HK-2 (cell line): ENCODE measurements at regions not wholly inside any gene's neighbourhood (a gene's known extent, or its start where the extent isn't known, plus 50 kb on each side); places are given as distances from the start of the nearest gene placed in this dataset.
"Not testable (repeated sequence)": the region's sequence is repeated elsewhere in the genome, so short reads cannot be mapped to it uniquely, and the experiment has no call there.

ENCODE experiments used
- DNase-seq: peaks from one replicate; pipeline ENCODE4 v3.0.0-alpha.2; 2018; ENCODE audit not compliant: unreplicated experiment

GRCh38 chr2:207363761-207364290, 165.9 kb upstream of the CREB1 start:
- DNase-seq: no peak

DNA sequence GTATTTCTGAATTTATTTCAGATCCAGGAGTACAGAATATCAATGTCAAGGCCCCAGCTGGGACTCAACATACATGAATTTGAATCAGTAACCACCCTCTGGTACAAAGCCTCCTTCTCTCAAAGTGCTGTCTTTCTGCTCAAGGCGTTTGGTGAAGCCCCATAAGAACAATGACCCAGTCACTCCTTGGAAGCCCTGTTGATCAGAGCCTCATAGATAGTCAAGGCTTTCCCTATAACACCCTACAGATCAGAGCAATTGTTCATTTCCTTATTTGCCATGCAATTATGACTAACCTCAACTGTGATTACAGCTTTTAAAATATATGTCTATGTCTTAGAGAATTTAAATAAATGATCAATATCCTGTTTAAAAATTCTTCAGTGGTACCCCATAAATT, 159.1 kb upstream of the CREB1 start:
- no peak for DNase-seq

GRCh38 chr2:207371877-207372276, 157.9 kb upstream of the CREB1 start:
- DNase-seq: no peak

DNA sequence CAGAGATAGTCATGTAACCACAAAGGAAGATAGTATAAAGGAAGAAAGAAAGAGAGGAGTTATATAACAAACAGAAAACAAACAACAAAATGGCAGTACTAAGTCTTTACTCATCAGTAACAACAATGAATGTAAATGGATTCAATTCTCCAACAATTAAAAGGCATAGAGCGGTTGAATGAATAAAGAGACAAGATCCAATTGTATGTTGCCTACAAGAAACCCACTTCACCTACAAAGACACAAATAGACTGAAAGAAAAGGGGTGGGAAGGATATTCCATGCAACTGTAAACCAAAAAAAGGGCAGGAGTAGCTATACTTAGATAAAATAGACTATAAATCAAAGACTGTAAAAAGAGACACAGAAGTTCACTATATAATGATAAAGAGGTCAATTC, 157.3 kb upstream of the CREB1 start:
- no peak for DNase-seq

DNA sequence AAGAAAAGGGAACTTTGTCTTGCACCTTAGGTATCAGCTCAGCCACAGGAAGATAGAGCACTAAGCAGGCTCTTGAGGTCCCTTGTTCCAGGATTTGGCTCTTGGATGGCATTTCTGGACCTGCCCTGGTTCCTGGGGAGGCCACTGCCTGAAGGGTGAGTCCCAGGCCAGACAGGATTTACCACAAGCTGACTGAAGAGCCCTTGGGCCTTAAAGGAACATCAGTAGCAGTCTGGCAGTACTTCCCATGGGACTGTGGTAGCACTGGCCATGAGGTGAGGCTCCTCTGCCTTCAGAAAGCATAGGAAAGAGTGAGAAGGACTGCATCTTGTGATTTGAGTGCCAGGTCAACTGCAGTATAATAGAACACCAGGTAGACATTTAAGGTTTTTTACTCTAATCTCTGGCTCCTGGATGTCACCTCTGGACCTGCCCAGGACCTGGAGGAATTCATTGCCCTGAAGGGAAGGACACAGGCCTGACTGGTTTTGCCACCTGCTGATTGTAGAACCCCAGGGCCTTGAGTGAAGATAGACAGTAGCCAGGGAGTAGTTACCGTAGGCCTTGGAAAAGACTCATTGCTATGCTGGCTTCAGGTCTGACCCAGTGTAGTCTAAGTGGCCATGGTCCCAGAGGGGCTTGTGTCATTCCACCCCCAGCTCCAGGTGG, 154.4 kb upstream of the CREB1 start:
- no peak for DNase-seq

DNA sequence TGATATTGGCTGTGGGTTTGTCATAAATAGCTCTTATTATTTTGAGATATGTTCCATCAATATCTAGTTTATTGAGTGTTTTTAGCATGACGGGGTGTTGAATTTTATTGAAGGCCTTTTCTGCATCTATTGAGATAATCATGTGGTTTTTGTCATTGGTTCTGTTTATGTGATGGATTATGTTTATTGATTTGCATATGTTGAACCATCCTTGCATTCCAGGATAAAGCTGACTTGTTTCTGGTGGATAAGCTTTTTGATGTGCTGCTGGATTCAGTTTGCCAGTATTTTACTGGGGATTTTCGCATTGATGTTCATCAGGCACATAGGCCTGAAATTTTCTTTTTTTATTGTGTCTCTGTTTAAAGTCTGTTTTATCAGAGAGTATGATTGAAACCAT, 151.1 kb upstream of the CREB1 start:
- DNase-seq: not testable (repeated sequence)

DNA sequence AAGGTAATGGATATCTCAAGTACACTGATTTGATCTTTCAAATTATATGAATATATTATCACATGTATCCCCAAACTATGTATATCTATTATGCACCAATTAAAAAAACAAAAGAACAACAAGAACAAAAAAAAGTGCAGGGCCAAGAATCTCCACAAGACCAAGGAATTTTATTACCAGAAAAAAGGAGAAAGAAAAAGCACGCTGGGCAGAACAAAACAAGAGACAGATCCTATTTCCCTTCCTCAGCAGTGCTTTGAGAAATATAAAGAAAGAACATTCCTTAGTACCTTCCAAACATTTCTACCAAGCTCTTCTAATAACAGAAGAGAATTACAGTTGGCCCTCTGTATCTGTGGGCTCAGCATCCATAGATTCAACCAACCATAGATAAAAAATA, 144.7 kb upstream of the CREB1 start:
- no peak for DNase-seq

- peak; percentile 8 for DNase-seq
Measured at GRCh38 chr2:207385903-207386302, 143.9 kb upstream of the CREB1 start.

DNA sequence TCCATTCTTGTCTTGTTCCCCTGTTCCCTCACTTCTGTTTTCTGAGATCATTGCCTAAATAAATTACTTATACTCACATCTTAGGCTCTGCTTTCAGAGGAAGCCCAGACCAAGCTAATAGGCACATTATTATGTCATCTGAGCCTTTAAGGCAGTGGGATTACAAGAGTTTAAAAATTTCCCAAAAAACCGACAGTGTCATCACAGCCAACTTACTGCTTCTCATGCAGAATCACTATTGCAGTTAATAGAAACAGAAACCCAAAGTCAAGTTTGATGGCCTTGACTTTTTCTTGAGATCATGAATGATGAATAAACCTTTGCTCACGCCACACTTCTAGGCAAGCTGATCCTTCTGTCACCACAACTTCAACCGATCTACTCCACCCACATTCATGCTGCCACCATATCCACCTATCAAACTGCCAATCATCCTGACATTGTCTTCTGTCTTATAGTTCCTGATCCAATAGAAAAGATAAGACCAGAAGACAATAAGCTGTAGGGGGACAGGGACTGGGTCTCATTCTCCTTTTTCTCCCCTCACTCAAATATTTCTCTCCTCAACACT, 142.7 kb upstream of the CREB1 start:
- no peak for DNase-seq

DNA sequence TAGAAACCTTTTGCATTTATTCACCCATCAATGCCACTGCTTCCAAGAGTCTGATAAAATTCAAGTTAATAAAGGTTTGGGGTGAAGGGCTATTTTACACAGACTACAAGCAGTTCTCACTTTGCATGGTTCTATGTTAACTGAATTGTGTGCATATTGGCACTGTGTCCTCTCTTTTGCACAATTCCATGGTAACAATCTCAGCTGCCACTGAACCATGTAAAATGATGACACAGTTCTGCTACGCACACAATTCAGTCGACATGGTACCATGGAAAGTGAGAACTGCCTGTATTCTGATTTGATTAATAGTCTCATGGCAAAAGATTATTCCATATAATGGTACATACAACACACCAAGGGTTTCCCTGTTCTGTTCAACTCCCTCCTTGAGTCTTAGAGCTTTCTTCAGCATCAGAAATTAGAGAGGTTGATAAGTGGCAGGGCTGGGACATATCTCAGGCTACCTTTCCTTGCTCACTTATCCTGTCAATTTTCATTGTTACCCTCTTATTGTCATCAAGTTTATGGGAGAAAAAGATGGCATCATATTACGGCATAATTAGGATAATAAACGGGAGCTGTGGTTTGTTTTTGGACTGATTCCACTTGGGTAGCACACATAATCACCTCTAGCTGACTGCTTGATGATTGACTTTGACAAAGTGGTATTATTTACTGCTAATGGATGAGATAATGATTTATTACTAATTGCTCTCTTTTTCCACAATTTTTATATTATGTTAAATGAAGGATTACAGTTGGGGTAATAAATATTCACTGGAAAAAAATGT, 139.3 kb upstream of the CREB1 start:
- DNase-seq: no peak

DNA sequence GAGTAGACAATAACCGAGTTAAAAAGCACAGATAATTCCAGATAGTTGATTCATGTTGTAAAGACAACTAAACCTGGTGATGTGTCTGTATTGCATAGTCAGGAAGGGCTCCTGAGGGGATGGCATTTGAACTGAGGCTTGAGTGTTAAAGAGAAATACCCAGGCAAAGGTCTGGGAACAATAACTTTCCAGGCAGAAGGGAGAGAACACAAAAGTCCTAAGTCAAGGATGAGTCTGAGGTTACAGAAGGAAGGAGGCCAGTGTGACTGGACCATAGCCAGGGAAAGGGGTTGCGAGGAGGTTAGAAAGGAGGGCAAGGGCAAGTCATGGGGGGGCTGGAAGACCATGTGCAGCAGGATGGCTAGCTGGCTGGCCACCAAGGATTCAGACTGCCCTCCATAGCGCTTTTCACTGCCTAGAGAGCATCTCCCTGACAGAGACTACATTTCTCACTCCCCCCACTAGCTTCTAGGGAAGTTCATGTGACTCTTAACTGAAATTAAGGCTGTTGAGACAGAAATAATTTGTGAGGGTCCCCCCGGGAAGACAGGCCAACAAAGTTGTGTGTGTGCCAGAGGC, 135.5 kb upstream of the CREB1 start:
- DNase-seq: peak; percentile 65

GRCh38 chr2:207394812-207395534, 134.8 kb upstream of the CREB1 start:
- DNase-seq: peak; percentile 94

DNA sequence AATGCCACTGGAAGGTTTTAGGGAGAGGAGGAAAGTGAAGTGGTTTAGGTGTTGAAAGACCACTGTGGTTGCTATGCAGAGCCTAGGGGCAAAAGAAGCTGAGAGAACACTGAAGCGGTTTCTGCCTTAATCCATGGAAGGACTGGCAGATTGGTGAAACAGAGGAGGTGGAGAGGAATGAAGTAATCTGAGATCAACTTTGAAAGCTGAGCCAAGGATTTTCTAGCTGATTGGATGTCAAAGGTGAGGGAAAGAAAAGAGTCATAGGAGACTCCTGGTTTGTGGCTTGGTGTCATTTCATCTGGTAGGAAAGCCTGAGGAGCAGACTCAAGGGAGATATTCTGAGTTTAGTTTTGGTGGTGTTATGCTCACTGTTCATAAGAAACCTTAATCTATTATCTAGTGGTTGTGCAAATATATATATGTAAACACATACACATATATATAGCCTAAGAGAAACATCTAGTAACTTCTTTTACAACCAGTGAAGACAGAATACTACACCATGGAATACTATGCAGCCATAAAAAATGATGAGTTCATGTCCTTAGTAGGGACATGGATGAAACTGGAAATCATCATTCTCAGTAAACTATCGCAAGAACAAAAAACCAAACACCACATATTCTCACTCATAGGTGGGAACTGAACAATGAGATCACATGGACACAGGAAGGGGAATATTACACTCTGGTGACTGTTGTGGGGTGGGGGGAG, 134.1 kb upstream of the CREB1 start:
- no peak for DNase-seq

GRCh38 chr2:207397917-207398655, 131.7 kb upstream of the CREB1 start:
- DNase-seq: no peak

- no peak for DNase-seq
Measured at GRCh38 chr2:207399301-207399700, 130.5 kb upstream of the CREB1 start.

GRCh38 chr2:207401338-207401737, 128.4 kb upstream of the CREB1 start:
- DNase-seq: no peak

DNA sequence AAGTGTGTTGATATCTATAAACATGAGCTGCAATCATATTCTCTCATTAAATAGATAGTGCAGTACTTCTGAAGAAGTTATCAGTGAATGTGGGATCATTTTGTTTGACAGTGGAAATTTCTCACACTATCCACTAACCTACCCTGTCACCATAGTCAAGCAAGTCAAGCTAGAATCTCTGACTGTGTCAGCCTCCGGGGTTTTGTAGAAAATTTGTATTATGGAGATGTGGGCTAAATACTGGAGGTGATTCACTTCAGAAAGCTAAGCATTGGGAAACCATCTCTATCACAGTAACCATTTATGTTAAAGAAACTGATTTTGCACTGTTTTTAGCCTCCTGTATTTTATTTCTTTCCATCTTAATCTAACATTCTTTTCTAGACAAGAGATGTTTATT, 126.6 kb upstream of the CREB1 start:
- DNase-seq: no peak

DNA sequence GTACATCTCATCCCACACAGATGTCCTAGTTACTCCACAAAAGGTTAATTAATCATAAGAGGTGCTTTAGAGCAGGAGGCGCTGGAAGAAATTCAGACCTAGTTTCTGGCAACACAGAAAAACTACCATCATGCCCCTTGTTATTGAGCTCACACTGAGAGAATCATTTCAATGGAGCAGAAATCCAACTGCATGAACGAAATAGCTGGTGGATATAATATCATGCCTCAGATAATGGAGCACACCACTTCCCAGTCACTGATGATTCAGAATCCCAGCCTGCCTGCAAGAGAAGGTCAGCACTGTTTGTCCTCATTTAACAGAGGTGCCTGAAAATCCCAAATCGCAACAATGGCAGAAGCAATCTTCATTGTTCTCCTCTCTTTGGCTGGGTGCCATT, 125.8 kb upstream of the CREB1 start:
- DNase-seq: no peak

DNA sequence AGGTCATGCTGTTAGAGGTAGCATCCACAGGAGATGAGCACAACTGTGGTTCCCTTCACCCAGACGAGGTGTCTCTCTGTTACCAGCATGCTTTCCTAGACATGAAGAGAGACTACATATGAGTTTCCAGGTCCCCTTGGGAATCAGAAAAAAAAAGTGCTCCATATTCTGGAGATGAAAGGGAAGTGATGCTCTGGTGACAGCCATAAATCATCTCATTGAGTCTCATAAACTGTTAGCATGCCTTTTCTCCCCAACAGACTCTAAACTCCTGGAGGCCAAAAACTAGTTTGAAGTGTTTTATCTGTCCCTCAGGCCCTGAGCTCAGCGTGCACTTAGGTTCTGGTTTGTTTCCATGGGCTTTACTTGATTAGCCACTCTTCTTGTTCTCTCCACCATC, 124.6 kb upstream of the CREB1 start:
- no peak for DNase-seq

DNA sequence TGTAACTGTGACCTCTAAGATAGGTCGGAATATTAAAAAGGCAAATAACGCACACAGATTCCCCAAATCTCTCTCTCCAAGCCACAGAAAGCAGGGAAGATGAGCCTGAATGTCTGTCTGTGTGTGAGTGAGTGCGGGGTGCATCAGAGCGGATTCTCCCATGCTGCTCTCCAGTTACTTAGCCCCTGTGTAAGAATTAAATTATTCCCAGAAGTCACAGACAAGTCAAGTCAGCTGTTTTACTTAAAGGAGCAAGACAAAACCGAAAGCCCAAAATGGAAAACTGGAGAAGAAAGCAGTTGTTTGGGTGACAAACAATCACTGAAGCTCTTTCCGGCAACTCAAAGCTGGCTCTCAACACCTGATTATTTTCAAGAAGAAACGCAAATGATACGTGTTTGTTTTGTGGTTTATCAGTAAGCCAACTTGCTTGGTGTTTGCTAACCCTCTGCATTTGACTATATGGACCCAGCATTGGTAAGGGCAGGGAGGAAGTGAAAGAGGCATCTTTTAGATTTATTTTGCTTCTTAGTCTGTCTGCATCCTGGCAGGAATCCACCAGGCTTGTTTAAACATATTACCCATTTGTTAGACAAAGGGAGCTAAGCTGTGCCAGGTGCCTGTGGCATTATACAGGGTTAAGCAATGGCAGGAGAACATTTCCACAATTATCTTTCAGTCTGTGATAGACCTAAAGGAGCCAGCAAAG, 121.5 kb upstream of the CREB1 start:
- no peak for DNase-seq
